SK-N-SH (cell line): ENCODE measurements at regions not wholly inside any gene's neighbourhood (a gene's known extent, or its start where the extent isn't known, plus 50 kb on each side); places are given as distances from the start of the nearest gene placed in this dataset.

Source experiments
- CTCF ChIA-PET: fragments of 300-600, 350-600 bp; formaldehyde crosslinking; extraction: SDS; loops from one replicate; lab custom pipeline; 2021; lab: Yijun Ruan, JAX
- POLR2A ChIA-PET: fragments of 350-600 bp; sonication (Branson Sonifier 250); formaldehyde crosslinking; extraction: SDS; loops from one replicate; lab custom pipeline; 2020; ENCODE audit warnings: antibody characterized with exemption, inconsistent platforms; lab: Yijun Ruan, JAX
- DNase-seq: peaks from one replicate; pipeline ENCODE4 v3.0.0; 2012
- H2AFZ ChIP-seq: fragments of 200-600 bp; sonication (generic); 2 replicates; pipeline ENCODE4 v1.8.1; 2016; ENCODE audit warnings: antibody characterized with exemption, mild to moderate bottlenecking, low read depth
- H3F3A ChIP-seq: fragments of 200-600 bp; sonication (generic); replicated peaks from 2 replicates; pipeline ENCODE3; 2016; ENCODE audit warnings: antibody characterized with exemption, mild to moderate bottlenecking; ENCODE audit not compliant: insufficient read depth
- H3K27ac ChIP-seq, 2 experiments: fragments of 200-500 bp in 1 of 2; fragments of 200-600 bp in 1 of 2; sonication (Bioruptor generic) in 1 of 2; sonication (generic), shearing (Covaris generic) in 1 of 2; 2 replicates each; pipeline versions ENCODE4 v1.5.1 to v1.6.1; 2014 to 2016; ENCODE audit warnings: low read depth in 2 of 2, inconsistent platforms in 1 of 2, low read length in 1 of 2, mild to moderate bottlenecking in 1 of 2, mixed read lengths in 1 of 2
- H3K27me3 ChIP-seq: fragments of 200-600 bp; sonication (generic), shearing (Covaris generic); 2 replicates; pipeline ENCODE4 v1.6.1; 2016; ENCODE audit warnings: mixed run types; ENCODE audit not compliant: insufficient read depth
- H3K36me3 ChIP-seq, 2 experiments: fragments of 200-500 bp in 1 of 2; fragments of 200-600 bp in 1 of 2; sonication (Bioruptor generic) in 1 of 2; sonication (generic) in 1 of 2; replicated peaks in 1 of 2; 2 replicates each; pipeline versions ENCODE3 to v1.5.1; 2014 to 2016; ENCODE audit warnings: low read length in 1 of 2, mild to moderate bottlenecking in 1 of 2; ENCODE audit not compliant: insufficient read depth in 2 of 2, control insufficient read depth in 1 of 2
- H3K4me1 ChIP-seq, 2 experiments: fragments of 200-500 bp in 1 of 2; fragments of 200-600 bp in 1 of 2; sonication (Bioruptor generic) in 1 of 2; sonication (generic), shearing (Covaris generic) in 1 of 2; 2 replicates each; pipeline versions ENCODE4 v1.5.1 to v1.6.1; 2014 to 2016; ENCODE audit warnings: low read depth in 1 of 2, low read length in 1 of 2, mixed run types in 1 of 2; ENCODE audit not compliant: insufficient read depth in 2 of 2, control insufficient read depth in 1 of 2
- H3K4me2 ChIP-seq: fragments of 200-600 bp; sonication (generic), shearing (Covaris generic); 2 replicates; pipeline ENCODE4 v1.6.1; 2017; ENCODE audit warnings: mixed run types
- H3K4me3 ChIP-seq, 2 experiments: fragments of 200-500 bp in 1 of 2; fragments of 200-600 bp in 1 of 2; sonication (Bioruptor generic) in 1 of 2; sonication (generic), shearing (Covaris generic) in 1 of 2; 2 replicates each; pipeline versions ENCODE4 v1.5.1 to v1.8.1; 2014 to 2016; ENCODE audit warnings: low read depth in 2 of 2, inconsistent platforms in 1 of 2, low read length in 1 of 2, mild to moderate bottlenecking in 1 of 2, mixed read lengths in 1 of 2, moderate library complexity in 1 of 2
- H3K79me2 ChIP-seq: fragments of 200-600 bp; sonication (generic); 2 replicates; pipeline ENCODE4 v1.8.1; 2017; ENCODE audit warnings: mild to moderate bottlenecking; ENCODE audit not compliant: insufficient read depth
- H3K9ac ChIP-seq: fragments of 200-600 bp; sonication (generic); 2 replicates; pipeline ENCODE4 v1.6.1; 2017; ENCODE audit warnings: mixed run types
- H3K9me2 ChIP-seq: fragments of 200-600 bp; sonication (generic); 2 replicates; pipeline ENCODE4 v1.6.1; 2017; ENCODE audit warnings: mixed run types
- H3K9me3 ChIP-seq: fragments of 200-600 bp; sonication (generic); 2 replicates; pipeline ENCODE4 v1.6.1; 2017; ENCODE audit warnings: mixed run types, mild to moderate bottlenecking, moderate library complexity
- H4K20me1 ChIP-seq: fragments of 200-600 bp; sonication (generic); 2 replicates; pipeline ENCODE4 v1.6.1; 2017; ENCODE audit warnings: mild to moderate bottlenecking, mixed run types; ENCODE audit not compliant: insufficient read depth
- CTCF ChIP-seq: fragments of 200-600 bp; sonication (generic); IDR thresholded peaks from 2 replicates; pipeline ENCODE4 v1.6.1; 2017; ENCODE audit warnings: antibody characterized with exemption, mild to moderate bottlenecking, moderate library complexity
- ELF1 ChIP-seq: IDR thresholded peaks from 2 replicates; pipeline ENCODE4 v1.4.0; 2012
- EP300 ChIP-seq, 2 experiments: IDR thresholded peaks; 2 replicates each; pipeline versions ENCODE4 v1.4.0 to v1.6.1; 2012; ENCODE audit warnings: borderline replicate concordance in 1 of 2, low read depth in 1 of 2, low read length in 1 of 2
- FOSL2 ChIP-seq: IDR thresholded peaks from 2 replicates; pipeline ENCODE4 v1.4.0; 2012; ENCODE audit warnings: low read depth, mild to moderate bottlenecking, moderate library complexity, borderline replicate concordance
- FOXM1 ChIP-seq: IDR thresholded peaks from 2 replicates; pipeline ENCODE4 v1.4.0; 2012; ENCODE audit warnings: low read depth, mild to moderate bottlenecking
- GABPA ChIP-seq: IDR thresholded peaks from 2 replicates; pipeline ENCODE4 v1.4.0; 2012; ENCODE audit warnings: low read depth, mild to moderate bottlenecking
- GATA2 ChIP-seq: sonication (generic); formaldehyde crosslinking; IDR thresholded peaks from 2 replicates; pipeline ENCODE4 v1.5.0; 2020; ENCODE audit warnings: mild to moderate bottlenecking, missing genetic modification reagents
- MXI1 ChIP-seq: IDR thresholded peaks from 2 replicates; pipeline ENCODE4 v1.6.1; 2012; ENCODE audit warnings: mild to moderate bottlenecking, low read depth, low read length, improper control_type of control experiment
- NFIC ChIP-seq: IDR thresholded peaks from 2 replicates; pipeline ENCODE4 v1.4.0; 2012; ENCODE audit warnings: borderline replicate concordance
- NRF1 ChIP-seq: IDR thresholded peaks from 2 replicates; pipeline ENCODE4 v1.6.1; 2012; ENCODE audit warnings: low read depth, mild to moderate bottlenecking, low read length
- POLR2AphosphoS5 ChIP-seq: IDR thresholded peaks from 2 replicates; pipeline ENCODE4 v1.6.1; 2012; ENCODE audit warnings: low read depth, low read length
- RCOR1 ChIP-seq: fragments of 150-350 bp; IDR thresholded peaks from 2 replicates; pipeline ENCODE4 v1.6.1; 2017; ENCODE audit warnings: antibody characterized with exemption, low read length
- RFX5 ChIP-seq: IDR thresholded peaks from 2 replicates; pipeline ENCODE4 v1.6.1; 2012; ENCODE audit warnings: mild to moderate bottlenecking, improper control_type of control experiment, low read length
- SMC3 ChIP-seq: IDR thresholded peaks from 2 replicates; pipeline ENCODE4 v1.6.1; 2012; ENCODE audit warnings: low read depth, low read length, improper control_type of control experiment
- TCF12 ChIP-seq: IDR thresholded peaks from 2 replicates; pipeline ENCODE4 v1.4.0; 2012
- TEAD4 ChIP-seq: IDR thresholded peaks from 2 replicates; pipeline ENCODE4 v1.4.0; 2012; ENCODE audit warnings: mild to moderate bottlenecking, borderline replicate concordance; ENCODE audit not compliant: insufficient read depth
- USF2 ChIP-seq: fragments of 150-350 bp; IDR thresholded peaks from 2 replicates; pipeline ENCODE4 v1.6.1; 2017; ENCODE audit warnings: antibody characterized with exemption, low read length, low read depth, borderline replicate concordance
- ZBTB33 ChIP-seq: IDR thresholded peaks from 2 replicates; pipeline ENCODE4 v1.4.0; 2012; ENCODE audit warnings: low read depth, borderline replicate concordance
- WGBS: methylation state at CpG from one replicate; pipeline ENCODE4 v1.1.6; 2017; ENCODE audit warnings: low lambda C conversion rate; 5-methylcytosine and 5-hydroxymethylcytosine counted together

GRCh38 chr1:195568389-195568788, 1039.9 kb downstream of the KCNT2 start (continued):
- TF ChIP-seq CTCF (no peak), RFX5 (no peak), EP300 (IDR thresholded peaks at IDR 0.05; ENCODE audit: borderline replicate concordance in 1 of 2, low read depth in 1 of 2, low read length in 1 of 2) (no peak), SMC3 (no peak), NRF1 (no peak)

GRCh38 chr1:195562074-195562473, 1046.2 kb downstream of the KCNT2 start:
- Histone ChIP-seq H2AFZ (no peak overlapping the region), H3K9me3 (no peaks in the 10 kb centered on the region), H3K9me2 (no peaks in the 10 kb centered on the region), H3K79me2 (no peaks in the 10 kb centered on the region), H3K4me3 (no peak overlapping the region), H3K4me1 (no peaks in the 10 kb centered on the region), H3K4me2 (no peak overlapping the region), H3K27me3 (no peaks in the 10 kb centered on the region), H3K27ac (no peak overlapping the region), H3K9ac (no peak overlapping the region), H3K36me3 (no peaks in the 10 kb centered on the region), H3F3A (no peaks in the 10 kb centered on the region), H4K20me1 (no peaks in the 10 kb centered on the region)
- ChIA-PET CTCF (no interaction called here), POLR2A (no interaction called here)
- 97% methylated on average over 2 of the region's 2 CpGs for WGBS
- no peak for TF ChIP-seq CTCF
- no peak for DNase-seq

- Histone ChIP-seq H3K9me2 (no peaks in the 10 kb centered on the region; the same call in 1 of the 2 replicates), H3K36me3 (no peaks in the 10 kb centered on the region), H4K20me1 (no peaks in the 10 kb centered on the region), H3K4me3 (no peak overlapping the region), H3K4me2 (no peak overlapping the region), H3F3A (no peaks in the 10 kb centered on the region), H3K4me1 (no peaks in the 10 kb centered on the region; a peak in 1 of 4 replicates), H3K9me3 (0 out of 2 replicates have a peak, but pooled peaks cover 4% of the 10 kb centered on the region), H3K79me2 (no peaks in the 10 kb centered on the region), H3K27ac (no peak overlapping the region), H3K9ac (no peak overlapping the region), H2AFZ (no peak overlapping the region), H3K27me3 (no peaks in the 10 kb centered on the region)
- ChIA-PET POLR2A (no interaction called here), CTCF (interaction anchor here (1.3 kb wide), 1 partner anchor 18 kb away, joined by 3 read pairs; no protein-coding TSS in a partner anchor)
- DNase-seq = no peak
- WGBS = 73% methylated on average over 5 of the region's 5 CpGs
- TF ChIP-seq ZBTB33 (no peak), EP300 (IDR thresholded peaks at IDR 0.05; ENCODE audit: borderline replicate concordance in 1 of 2, low read depth in 1 of 2, low read length in 1 of 2) (no peak), USF2 (no peak), FOXM1 (no peak), TEAD4 (no peak), ELF1 (no peak), GABPA (no peak), POLR2AphosphoS5 (no peak), MXI1 (no peak), SMC3 (no peak), NFIC (no peak), FOSL2 (no peak), GATA2 (CRISPR knock-in tag) (no peak), RCOR1 (no peak), TCF12 (no peak)
Observed at GRCh38 chr1:195550071-195550862, 1058.0 kb downstream of the KCNT2 start.
